Activated CD8-positive, alpha-beta T cell treated with anti-CD3 and anti-CD28 coated beads for 36 hours (primary cell): ENCODE measurements at regions not wholly inside any gene's neighbourhood (a gene's known extent, or its start where the extent isn't known, plus 50 kb on each side); places are given as distances from the start of the nearest gene placed in this dataset.

Experiments used
- ATAC-seq: fragments of 200-7000 bp; cut with Tn5 transposase; one replicate; pipeline ENCODE4 v1.10.0; 2021; ENCODE audit warnings: mild to moderate bottlenecking, moderate library complexity
- CTCF ChIA-PET: fragments of 350-600 bp; sonication (Branson Sonifier 250); formaldehyde crosslinking; loops from one replicate; lab custom pipeline; 2021; ENCODE audit warnings: antibody characterized with exemption; lab: Charles Lee
- POLR2A ChIA-PET: fragments of 350-600 bp; sonication (Branson Sonifier 250); formaldehyde crosslinking; loops from one replicate; lab custom pipeline; 2021; ENCODE audit warnings: antibody characterized with exemption; lab: Charles Lee
- DNase-seq: peaks from one replicate; pipeline ENCODE4 v3.0.0-alpha.2; 2020
- H3K27ac Mint-ChIP-seq: one replicate; pipeline ENCODE4 v1.8.0; 2021; ENCODE audit warnings: mild to moderate bottlenecking, mixed read lengths
- H3K27me3 Mint-ChIP-seq: one replicate; pipeline ENCODE4 v1.8.0; 2021; ENCODE audit warnings: mixed read lengths
- H3K36me3 Mint-ChIP-seq: one replicate; pipeline ENCODE4 v1.8.0; 2021; ENCODE audit warnings: low read depth, mixed read lengths
- H3K4me1 Mint-ChIP-seq: one replicate; pipeline ENCODE4 v1.8.0; 2021; ENCODE audit warnings: low read depth, mixed read lengths
- H3K4me3 Mint-ChIP-seq: one replicate; pipeline ENCODE4 v1.8.0; 2021; ENCODE audit warnings: mild to moderate bottlenecking, moderate library complexity, mixed read lengths
- H3K9me3 Mint-ChIP-seq: one replicate; pipeline ENCODE4 v1.8.0; 2021; ENCODE audit warnings: mixed read lengths
- CTCF ChIP-seq: fragments of 200-600 bp; IDR thresholded peaks from one replicate; pipeline ENCODE4 v1.8.0; 2022; ENCODE audit warnings: antibody characterized with exemption, mild to moderate bottlenecking
- intact Hi-C: fragments of 100-400 bp; cut with micrococcal nuclease; formaldehyde crosslinking; loops from one replicate; pipeline ENCODE4 v1.10.0; 2022

GRCh38 chr11:92149996-92150395 is 74.6 kb upstream of the FAT3 start:
- POLR2A ChIA-PET: no interaction called here
- Mint-ChIP-seq H3K27ac (no peak overlapping the region), H3K36me3 (no peaks in the 10 kb centered on the region), H3K27me3 (no peaks in the 10 kb centered on the region), H3K4me3 (no peak overlapping the region), H3K9me3 (peaks cover 3% of the 10 kb centered on the region), H3K4me1 (no peaks in the 10 kb centered on the region)
- TF ChIP-seq CTCF: no peak
- no peak for DNase-seq
- CTCF ChIA-PET: no interaction called here
- intact Hi-C loops: no loop called here
- ATAC-seq: no peak

- no peak overlapping the region for H3K4me3 Mint-ChIP-seq
- H3K4me1 Mint-ChIP-seq: no peaks in the 10 kb centered on the region
- peaks cover 1% of the 10 kb centered on the region for H3K9me3 Mint-ChIP-seq
- H3K27me3 Mint-ChIP-seq: no peaks in the 10 kb centered on the region
- CTCF ChIA-PET: no interaction called here
- TF ChIP-seq CTCF: no peak
- DNase-seq (no peak), ATAC-seq (no peak)
- POLR2A ChIA-PET: no interaction called here
- no peak overlapping the region for H3K27ac Mint-ChIP-seq
- no peaks in the 10 kb centered on the region for H3K36me3 Mint-ChIP-seq
- intact Hi-C loops: no loop called here
Observed at GRCh38 chr11:92141725-92142124, 82.9 kb upstream of the FAT3 start.

- intact Hi-C loops: no loop called here
- Mint-ChIP-seq H3K36me3 (no peaks in the 10 kb centered on the region), H3K27ac (no peak overlapping the region), H3K4me3 (no peak overlapping the region), H3K9me3 (peaks cover 1% of the 10 kb centered on the region), H3K27me3 (no peaks in the 10 kb centered on the region), H3K4me1 (no peaks in the 10 kb centered on the region)
- POLR2A ChIA-PET: no interaction called here
- CTCF ChIA-PET: no interaction called here
- TF ChIP-seq CTCF: no peak
- no peak for DNase-seq
- ATAC-seq: no peak
Observed at GRCh38 chr11:92141159-92141558, 83.5 kb upstream of the FAT3 start.

- POLR2A ChIA-PET: no interaction called here
- ATAC-seq: no peak
- Mint-ChIP-seq H3K27me3 (no peaks in the 10 kb centered on the region), H3K27ac (no peak overlapping the region), H3K36me3 (no peaks in the 10 kb centered on the region), H3K9me3 (peaks cover 1% of the 10 kb centered on the region), H3K4me3 (no peak overlapping the region), H3K4me1 (no peaks in the 10 kb centered on the region)
- DNase-seq: no peak
- CTCF ChIA-PET: no interaction called here
- intact Hi-C loops: no loop called here
- no peak for TF ChIP-seq CTCF
Observed at GRCh38 chr11:92140021-92140420, 84.6 kb upstream of the FAT3 start.

GRCh38 chr11:92138296-92138695 is 86.3 kb upstream of the FAT3 start:
- ChIA-PET POLR2A (no interaction called here), CTCF (no interaction called here)
- TF ChIP-seq CTCF: no peak
- Mint-ChIP-seq H3K36me3 (no peaks in the 10 kb centered on the region), H3K9me3 (peaks cover 1% of the 10 kb centered on the region), H3K4me1 (no peaks in the 10 kb centered on the region), H3K27me3 (no peaks in the 10 kb centered on the region), H3K27ac (no peak overlapping the region), H3K4me3 (no peak overlapping the region)
- intact Hi-C loops: no loop called here
- ATAC-seq (no peak), DNase-seq (no peak)
